Naive B cell (primary cell): ENCODE measurements at regions not wholly inside any gene's neighbourhood (a gene's known extent, or its start where the extent isn't known, plus 50 kb on each side); places are given as distances from the start of the nearest gene placed in this dataset.

Source experiments
- ATAC-seq, 2 donors: fragments of 150-1000 bp; cut with Tn5 transposase; 2 replicates each; pipeline ENCODE4 v1.10.0; 2021; ENCODE audit warnings: low read depth in 2 of 2, mild to moderate bottlenecking in 2 of 2, moderate library complexity in 2 of 2
- DNase-seq: peaks from one replicate; pipeline ENCODE4 v3.0.0; 2022
- H3K27ac Mint-ChIP-seq, 6 donors: one replicate each; pipeline ENCODE4 v1.8.0; 2020 to 2022; ENCODE audit warnings: mild to moderate bottlenecking in 6 of 6, mixed read lengths in 6 of 6, moderate library complexity in 5 of 6, inconsistent platforms in 2 of 6
- H3K27me3 Mint-ChIP-seq, 3 donors: one replicate each; pipeline ENCODE4 v1.8.0; 2021 to 2022; ENCODE audit warnings: mixed read lengths in 3 of 3, mild to moderate bottlenecking in 1 of 3
- H3K36me3 Mint-ChIP-seq, 2 donors: one replicate each; pipeline ENCODE4 v1.8.0; 2020 to 2022; ENCODE audit warnings: mixed read lengths in 2 of 2, inconsistent platforms in 1 of 2, mild to moderate bottlenecking in 1 of 2
- H3K4me1 Mint-ChIP-seq, 3 donors: one replicate each; pipeline ENCODE4 v1.8.0; 2020 to 2022; ENCODE audit warnings: mixed read lengths in 3 of 3, inconsistent platforms in 1 of 3, mild to moderate bottlenecking in 1 of 3, moderate library complexity in 1 of 3
- H3K4me3 Mint-ChIP-seq, 8 donors: one replicate each; pipeline ENCODE4 v1.8.0; 2020 to 2022; ENCODE audit warnings: mild to moderate bottlenecking in 8 of 8, mixed read lengths in 8 of 8, moderate library complexity in 8 of 8, inconsistent platforms in 2 of 8
- H3K9me3 Mint-ChIP-seq, 7 donors: one replicate each; pipeline ENCODE4 v1.8.0; 2020 to 2022; ENCODE audit warnings: mixed read lengths in 7 of 7, mild to moderate bottlenecking in 5 of 7, inconsistent platforms in 2 of 7, moderate library complexity in 1 of 7

DNA sequence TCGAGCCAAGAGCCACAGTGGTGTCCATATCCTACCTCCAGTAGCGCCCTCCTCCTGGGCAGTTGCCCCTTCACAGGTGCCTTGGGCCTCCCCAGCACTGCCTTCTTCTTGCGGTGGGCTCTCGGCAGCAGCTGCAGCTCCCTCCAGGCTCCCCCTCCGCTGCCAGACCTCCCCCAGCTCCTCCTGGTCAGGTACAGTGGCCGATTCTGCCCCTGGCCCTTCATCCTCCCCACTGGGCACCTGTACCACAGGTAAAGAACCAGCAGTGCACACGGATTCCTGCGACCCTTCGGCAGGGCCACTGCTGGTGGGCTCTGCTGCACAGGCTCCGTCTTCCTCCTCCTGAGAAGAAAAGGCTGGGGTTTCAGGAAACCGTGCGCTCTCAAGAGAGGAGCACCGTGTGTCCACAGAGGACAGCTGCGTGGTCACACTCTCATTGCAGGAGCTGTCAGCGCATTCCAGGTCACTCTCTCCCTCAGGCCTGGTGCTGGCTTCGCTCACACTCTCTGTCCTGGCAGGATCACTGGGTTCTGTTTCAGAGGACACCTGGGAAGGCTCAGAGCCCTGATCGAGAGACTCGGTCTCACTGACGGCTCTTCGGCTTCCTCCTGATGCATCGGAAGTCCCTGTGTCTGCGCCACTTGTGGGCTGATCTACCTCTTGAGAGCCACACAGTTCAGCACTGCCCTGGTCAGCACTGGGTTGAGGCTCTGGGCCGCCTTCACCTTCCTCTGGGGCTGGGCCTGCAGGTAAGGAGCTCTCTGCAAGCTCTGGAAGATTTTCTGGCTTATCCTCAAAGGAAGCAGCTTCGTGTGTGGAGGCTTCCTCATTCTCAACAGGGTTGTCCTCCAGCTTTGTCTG is 147.4 kb upstream of the STK17B start:
- DNase-seq (no peak), ATAC-seq (no peak)
- Mint-ChIP-seq H3K27me3 (peaks cover 0 to 8% (median 5%) of the 10 kb centered on the region in 3 donors), H3K4me3 (peak overlapping the region in 1 of 8 donors; percentile 18), H3K9me3 (no peaks in the 10 kb centered on the region), H3K36me3 (no peaks in the 10 kb centered on the region), H3K4me1 (no peaks in the 10 kb centered on the region), H3K27ac (peak overlapping the region in 2 of 6 donors; percentile 76 to 78)

DNA sequence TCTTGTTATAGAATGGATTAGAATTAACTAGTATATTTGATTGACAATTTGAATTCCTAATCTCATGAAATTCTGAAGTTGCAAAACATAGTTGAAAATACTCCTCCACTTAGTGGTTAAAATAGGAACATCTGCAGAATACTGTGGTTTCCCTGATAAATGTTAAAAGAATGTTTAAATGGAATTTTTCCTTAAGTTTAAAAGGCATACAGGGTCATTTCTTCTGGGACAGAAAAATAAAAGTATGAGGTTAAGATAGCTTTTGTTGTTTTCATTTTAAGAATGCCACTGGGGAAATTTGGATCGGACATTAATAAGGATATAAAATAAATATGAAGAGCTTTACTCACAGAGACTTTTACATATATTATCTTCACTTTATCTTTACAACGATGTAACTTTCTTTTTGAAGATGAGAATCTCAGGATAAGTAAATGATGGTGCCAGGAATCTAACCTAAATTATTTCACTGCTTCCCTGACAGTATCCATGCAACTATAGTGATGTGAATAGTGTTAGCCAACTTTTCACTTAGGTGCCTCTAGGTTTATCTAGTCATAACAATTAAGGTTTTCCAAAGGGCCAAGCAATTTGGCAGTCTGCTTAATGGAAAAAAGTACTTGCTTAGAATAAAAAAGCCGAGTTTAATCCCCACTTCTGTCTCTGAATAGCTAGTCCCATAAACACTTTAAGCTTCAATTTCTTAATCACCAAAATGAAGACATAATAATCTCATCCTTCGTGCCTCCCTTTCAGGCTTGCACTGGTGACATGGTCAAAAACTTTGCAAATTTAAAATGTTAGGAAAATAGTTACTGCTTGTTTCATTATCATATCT is 151.8 kb upstream of the STK17B start:
- Mint-ChIP-seq H3K36me3 (no peaks in the 10 kb centered on the region), H3K27me3 (peaks cover 0 to 8% (median 5%) of the 10 kb centered on the region in 3 donors), H3K27ac (no peak overlapping the region), H3K4me3 (no peak overlapping the region), H3K4me1 (no peaks in the 10 kb centered on the region), H3K9me3 (no peaks in the 10 kb centered on the region)
- DNase-seq, result no peak
- ATAC-seq, result no peak

DNA sequence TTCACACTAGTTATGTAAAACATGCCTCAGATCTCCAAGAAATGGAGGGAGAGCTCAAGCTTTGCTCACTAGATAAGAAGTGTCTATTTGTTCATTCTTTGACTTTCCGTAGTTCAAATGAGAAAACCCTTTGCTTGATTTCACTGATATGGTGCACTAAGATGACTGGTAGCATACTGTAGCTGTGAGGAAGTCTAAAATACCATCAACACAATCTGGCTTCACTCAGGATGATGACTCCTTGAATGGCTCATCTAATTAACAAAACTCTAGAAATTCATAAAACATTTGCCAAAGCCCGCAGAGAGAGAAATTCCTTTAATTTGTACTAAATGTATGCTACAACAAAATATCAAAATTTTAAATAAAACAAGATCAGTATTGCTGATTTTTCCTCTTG is 152.8 kb upstream of the STK17B start:
- DNase-seq, result no peak
- Mint-ChIP-seq H3K27ac (no peak overlapping the region), H3K4me1 (no peaks in the 10 kb centered on the region), H3K27me3 (peaks cover 0 to 4% (median 0%) of the 10 kb centered on the region in 3 donors), H3K4me3 (no peak overlapping the region), H3K9me3 (no peaks in the 10 kb centered on the region), H3K36me3 (no peaks in the 10 kb centered on the region)
- ATAC-seq, result no peak

GRCh38 chr2:196328088-196328680 is 156.8 kb upstream of the STK17B start:
- no peak overlapping the region for H3K27ac Mint-ChIP-seq
- H3K27me3 Mint-ChIP-seq, result no peaks in the 10 kb centered on the region
- no peaks in the 10 kb centered on the region for H3K36me3 Mint-ChIP-seq
- ATAC-seq (no peak), DNase-seq (no peak)
- no peaks in the 10 kb centered on the region for H3K9me3 Mint-ChIP-seq
- H3K4me1 Mint-ChIP-seq, result no peaks in the 10 kb centered on the region
- H3K4me3 Mint-ChIP-seq, result no peak overlapping the region

GRCh38 chr2:196329959-196330358 is 158.6 kb upstream of the STK17B start:
- ATAC-seq (no peak), DNase-seq (no peak)
- H3K27ac Mint-ChIP-seq, result no peak overlapping the region
- no peaks in the 10 kb centered on the region for H3K36me3 Mint-ChIP-seq
- no peaks in the 10 kb centered on the region for H3K4me1 Mint-ChIP-seq
- no peak overlapping the region for H3K4me3 Mint-ChIP-seq
- H3K9me3 Mint-ChIP-seq, result no peaks in the 10 kb centered on the region
- no peaks in the 10 kb centered on the region for H3K27me3 Mint-ChIP-seq

GRCh38 chr2:196330645-196331044 is 159.3 kb upstream of the STK17B start:
- H3K4me3 Mint-ChIP-seq, result no peak overlapping the region
- peak overlapping the region in 1 of 6 donors; percentile 4 for H3K27ac Mint-ChIP-seq
- ATAC-seq (no peak), DNase-seq (no peak)
- peaks cover 0 to under 1% (median under 1%) of the 10 kb centered on the region in 3 donors for H3K4me1 Mint-ChIP-seq
- no peaks in the 10 kb centered on the region for H3K27me3 Mint-ChIP-seq
- no peaks in the 10 kb centered on the region for H3K9me3 Mint-ChIP-seq
- H3K36me3 Mint-ChIP-seq, result no peaks in the 10 kb centered on the region

GRCh38 chr2:196331143-196331542 is 159.8 kb upstream of the STK17B start:
- Mint-ChIP-seq H3K27ac (no peak overlapping the region), H3K4me1 (peaks cover 0 to 6% (median 5%) of the 10 kb centered on the region in 3 donors), H3K27me3 (no peaks in the 10 kb centered on the region), H3K36me3 (no peaks in the 10 kb centered on the region), H3K4me3 (no peak overlapping the region), H3K9me3 (no peaks in the 10 kb centered on the region)
- DNase-seq (no peak), ATAC-seq (no peak)

GRCh38 chr2:196331851-196332250 is 160.5 kb upstream of the STK17B start:
- ATAC-seq, result no peak
- no peaks in the 10 kb centered on the region for H3K27me3 Mint-ChIP-seq
- DNase-seq, result no peak
- H3K4me1 Mint-ChIP-seq, result peaks cover 4 to 13% (median 8%) of the 10 kb centered on the region in 3 donors
- H3K36me3 Mint-ChIP-seq, result no peaks in the 10 kb centered on the region
- H3K4me3 Mint-ChIP-seq, result no peak overlapping the region
- no peak overlapping the region for H3K27ac Mint-ChIP-seq
- no peaks in the 10 kb centered on the region for H3K9me3 Mint-ChIP-seq

DNA sequence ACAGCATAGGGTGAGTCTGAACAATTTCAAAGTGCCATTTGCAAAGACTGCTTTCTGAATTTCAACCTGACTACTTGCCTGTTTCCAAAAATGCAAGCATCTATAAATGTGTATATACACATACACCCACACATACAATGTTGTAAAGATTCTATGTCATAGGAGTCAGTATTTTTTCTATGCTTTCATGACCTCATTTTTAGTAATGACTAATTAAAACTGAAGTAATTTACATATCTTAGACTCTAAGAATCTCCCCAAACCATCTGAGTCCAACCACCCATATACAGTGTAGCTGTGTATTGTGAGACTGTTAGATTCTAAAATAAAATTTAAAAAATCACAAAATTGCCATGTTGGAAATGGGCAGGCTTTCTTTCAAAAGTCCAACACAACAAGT is 162.0 kb upstream of the STK17B start:
- Mint-ChIP-seq H3K4me3 (no peak overlapping the region), H3K27me3 (no peaks in the 10 kb centered on the region), H3K9me3 (no peaks in the 10 kb centered on the region), H3K27ac (no peak overlapping the region), H3K36me3 (no peaks in the 10 kb centered on the region), H3K4me1 (peaks cover 13 to 20% (median 15%) of the 10 kb centered on the region in 3 donors)
- no peak for ATAC-seq
- no peak for DNase-seq

- H3K4me3 Mint-ChIP-seq, result no peak overlapping the region
- H3K4me1 Mint-ChIP-seq, result peaks cover 13 to 20% (median 15%) of the 10 kb centered on the region in 3 donors
- no peaks in the 10 kb centered on the region for H3K36me3 Mint-ChIP-seq
- H3K27ac Mint-ChIP-seq, result no peak overlapping the region
- no peaks in the 10 kb centered on the region for H3K9me3 Mint-ChIP-seq
- DNase-seq (no peak), ATAC-seq (no peak)
- H3K27me3 Mint-ChIP-seq, result no peaks in the 10 kb centered on the region
Measured at GRCh38 chr2:196334710-196335109, 163.3 kb upstream of the STK17B start.

DNA sequence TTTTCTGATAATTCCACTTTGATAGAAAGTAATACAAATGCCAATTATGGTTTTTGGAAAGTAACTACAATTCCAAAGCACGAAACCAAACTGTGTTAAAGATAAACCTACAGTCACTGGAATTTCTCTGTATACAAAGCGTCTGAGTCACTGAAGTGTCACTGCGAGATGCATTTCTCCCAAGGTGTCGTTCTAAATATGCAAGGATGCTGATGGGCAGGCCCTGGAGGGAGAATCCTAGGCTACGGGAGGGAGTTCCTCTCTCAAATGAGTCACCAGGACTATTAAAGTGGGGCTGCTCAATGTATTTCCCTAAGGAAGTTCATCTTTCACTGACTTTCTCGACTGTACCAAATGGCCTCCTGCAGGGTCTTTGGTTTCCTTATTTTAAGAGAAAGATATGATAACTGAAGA is 163.8 kb upstream of the STK17B start:
- no peaks in the 10 kb centered on the region for H3K27me3 Mint-ChIP-seq
- no peak overlapping the region for H3K27ac Mint-ChIP-seq
- H3K36me3 Mint-ChIP-seq, result no peaks in the 10 kb centered on the region
- no peak for DNase-seq
- no peaks in the 10 kb centered on the region for H3K9me3 Mint-ChIP-seq
- H3K4me3 Mint-ChIP-seq, result no peak overlapping the region
- no peak for ATAC-seq
- H3K4me1 Mint-ChIP-seq, result peaks cover 13 to 20% (median 15%) of the 10 kb centered on the region in 3 donors

GRCh38 chr2:196336207-196336606 is 164.8 kb upstream of the STK17B start:
- Mint-ChIP-seq H3K27me3 (no peaks in the 10 kb centered on the region), H3K27ac (peak overlapping the region in 4 of 6 donors; percentile 17 to 93 (median 79)), H3K36me3 (no peaks in the 10 kb centered on the region), H3K9me3 (no peaks in the 10 kb centered on the region), H3K4me1 (peaks cover 13 to 20% (median 16%) of the 10 kb centered on the region in 3 donors), H3K4me3 (peak overlapping the region in 1 of 8 donors; percentile 66)
- DNase-seq (no peak), ATAC-seq (no peak)

DNA sequence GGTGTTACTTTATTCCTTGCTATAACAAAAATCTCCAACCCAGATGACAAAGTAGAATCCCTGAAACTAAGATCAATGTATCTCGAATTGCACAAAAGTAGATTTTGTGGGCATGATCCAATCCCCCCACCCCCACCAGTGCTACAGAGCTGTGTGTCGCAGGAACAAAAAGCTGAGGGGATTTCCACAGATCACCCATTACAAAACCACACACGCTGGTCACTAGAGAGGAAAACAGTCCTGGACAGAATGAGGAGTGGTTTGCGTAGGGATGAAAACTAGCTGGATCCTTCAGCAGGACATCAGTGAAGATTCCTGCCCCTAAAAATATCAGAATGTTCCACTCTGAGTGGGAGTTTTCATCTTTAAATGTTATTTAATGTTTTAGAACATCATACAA is 165.3 kb upstream of the STK17B start:
- H3K36me3 Mint-ChIP-seq, result no peaks in the 10 kb centered on the region
- no peaks in the 10 kb centered on the region for H3K9me3 Mint-ChIP-seq
- no peaks in the 10 kb centered on the region for H3K27me3 Mint-ChIP-seq
- H3K4me1 Mint-ChIP-seq, result peaks cover 13 to 20% (median 20%) of the 10 kb centered on the region in 3 donors
- peak overlapping the region in 1 of 8 donors; percentile 66 for H3K4me3 Mint-ChIP-seq
- H3K27ac Mint-ChIP-seq, result peak overlapping the region in 5 of 6 donors; percentile 78 to 93 (median 80)
- DNase-seq (peak; percentile 1), ATAC-seq (peak; percentile 80 to 88)
